Epithelial cell of proximal tubule (primary cell): ENCODE measurements at regions not wholly inside any gene's neighbourhood (a gene's known extent, or its start where the extent isn't known, plus 50 kb on each side); places are given as distances from the start of the nearest gene placed in this dataset.

Experiments
- DNase-seq: peaks from one replicate; pipeline ENCODE4 v3.0.0-alpha.2; 2011; ENCODE audit warnings: low read depth
- H3K4me3 ChIP-seq: 2 replicates; pipeline ENCODE4 v1.5.1; 2011; ENCODE audit warnings: low read depth, mild to moderate bottlenecking, low read length
- TF ChIP-seq, protein P1 (sequence below): conservative IDR thresholded peaks from 2 replicates; pipeline ENCODE4 v1.5.1; 2012; ENCODE audit warnings: low read depth, mild to moderate bottlenecking, low read length

DNA sequence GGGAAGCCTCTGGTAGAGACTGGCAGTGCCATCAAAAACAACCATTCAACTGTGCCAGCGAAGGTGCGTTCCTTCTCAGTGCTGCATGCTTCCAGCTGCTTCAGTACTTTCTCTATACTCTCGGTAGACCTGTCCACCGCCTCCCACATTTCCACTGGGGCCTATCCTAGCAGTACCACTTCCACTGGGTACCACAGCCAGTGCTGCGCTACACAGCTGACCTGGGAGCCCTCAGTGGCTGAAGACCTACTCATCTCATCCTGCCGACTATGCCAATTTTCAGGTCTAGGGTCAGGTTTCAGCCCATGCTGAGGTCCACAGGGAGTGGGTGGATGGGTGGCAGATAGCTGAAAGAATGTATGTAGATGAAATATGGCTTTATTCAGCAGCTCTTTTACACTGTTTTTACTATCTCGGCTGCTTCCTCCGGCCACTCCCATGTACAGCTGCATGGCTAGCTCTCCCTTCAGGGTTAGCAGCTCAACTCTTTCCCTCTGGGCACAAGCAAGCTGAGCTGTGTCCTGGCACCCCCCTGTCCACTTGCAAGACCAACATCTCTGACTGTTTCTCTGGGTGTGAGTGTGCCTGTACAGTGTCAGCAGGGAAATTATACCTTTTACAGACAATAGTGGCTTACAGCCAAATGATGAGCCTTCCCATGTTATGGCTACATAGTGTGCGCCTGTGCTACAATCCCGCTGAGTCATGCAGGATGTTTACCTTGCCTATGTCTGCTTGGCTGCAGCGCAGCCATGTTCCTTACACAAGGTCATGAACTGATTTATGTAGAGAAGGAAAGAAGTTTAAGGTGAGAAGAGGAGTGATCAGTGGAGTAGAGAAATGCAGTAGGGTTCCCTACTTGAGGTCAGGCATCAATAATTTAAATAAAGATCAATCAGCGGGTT lies 125.7 kb upstream of the DDHD1 start:
- TF ChIP-seq, protein P1, sequence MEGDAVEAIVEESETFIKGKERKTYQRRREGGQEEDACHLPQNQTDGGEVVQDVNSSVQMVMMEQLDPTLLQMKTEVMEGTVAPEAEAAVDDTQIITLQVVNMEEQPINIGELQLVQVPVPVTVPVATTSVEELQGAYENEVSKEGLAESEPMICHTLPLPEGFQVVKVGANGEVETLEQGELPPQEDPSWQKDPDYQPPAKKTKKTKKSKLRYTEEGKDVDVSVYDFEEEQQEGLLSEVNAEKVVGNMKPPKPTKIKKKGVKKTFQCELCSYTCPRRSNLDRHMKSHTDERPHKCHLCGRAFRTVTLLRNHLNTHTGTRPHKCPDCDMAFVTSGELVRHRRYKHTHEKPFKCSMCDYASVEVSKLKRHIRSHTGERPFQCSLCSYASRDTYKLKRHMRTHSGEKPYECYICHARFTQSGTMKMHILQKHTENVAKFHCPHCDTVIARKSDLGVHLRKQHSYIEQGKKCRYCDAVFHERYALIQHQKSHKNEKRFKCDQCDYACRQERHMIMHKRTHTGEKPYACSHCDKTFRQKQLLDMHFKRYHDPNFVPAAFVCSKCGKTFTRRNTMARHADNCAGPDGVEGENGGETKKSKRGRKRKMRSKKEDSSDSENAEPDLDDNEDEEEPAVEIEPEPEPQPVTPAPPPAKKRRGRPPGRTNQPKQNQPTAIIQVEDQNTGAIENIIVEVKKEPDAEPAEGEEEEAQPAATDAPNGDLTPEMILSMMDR, result no peak
- H3K4me3 ChIP-seq, result no peak overlapping the region
- DNase-seq, result no peak

- DNase-seq, result no peak
- TF ChIP-seq, protein P1, result no peak
- H3K4me3 ChIP-seq, result no peak overlapping the region
Observed at GRCh38 chr14:53273671-53274072, 120.5 kb upstream of the DDHD1 start.

DNA sequence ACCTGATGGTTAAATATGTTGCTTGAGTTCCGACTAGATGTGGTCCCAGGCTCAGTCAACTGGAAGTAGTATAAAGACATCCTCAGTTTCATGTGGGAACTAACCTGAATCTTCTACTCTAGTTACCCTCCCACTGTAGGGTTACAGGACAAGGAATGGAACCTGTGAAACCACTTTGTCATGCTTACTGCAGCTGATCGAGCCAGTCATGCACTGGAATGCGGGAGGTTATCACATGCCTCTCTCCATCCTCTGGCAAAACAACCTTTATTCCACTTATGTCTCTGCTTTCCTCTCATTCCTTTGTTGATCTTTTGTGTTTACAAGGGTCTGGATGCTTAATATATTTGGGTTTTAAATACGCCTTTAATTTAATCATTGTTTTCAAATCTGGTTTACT lies 111.9 kb upstream of the DDHD1 start:
- TF ChIP-seq, protein P1, result no peak
- H3K4me3 ChIP-seq, result no peak overlapping the region
- DNase-seq, result no peak

DNA sequence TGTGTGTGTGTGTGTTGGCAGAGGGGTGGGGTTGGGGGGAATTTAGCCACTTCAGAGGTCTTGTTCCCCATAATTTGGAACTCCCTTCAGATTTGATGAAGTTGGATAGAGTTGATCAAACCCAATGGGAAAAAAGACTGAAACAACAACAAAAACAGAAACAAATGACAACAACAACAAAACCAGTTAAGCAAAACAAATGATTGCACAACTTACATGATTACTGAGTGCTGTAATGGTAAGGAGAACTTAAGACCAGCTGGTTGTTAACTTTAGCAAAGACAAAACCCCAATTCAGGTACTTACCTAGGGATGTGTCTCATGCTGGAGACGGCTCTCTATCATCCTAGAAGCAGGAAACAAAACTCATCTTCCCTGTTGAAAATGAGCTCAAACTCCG lies 107.8 kb upstream of the DDHD1 start:
- H3K4me3 ChIP-seq, result no peak overlapping the region
- TF ChIP-seq, protein P1, result no peak

GRCh38 chr14:53260286-53260685 lies 107.2 kb upstream of the DDHD1 start:
- TF ChIP-seq, protein P1, result no peak
- DNase-seq, result no peak
- H3K4me3 ChIP-seq, result no peak overlapping the region

More for the DNA sequence above, 107.8 kb upstream of the DDHD1 start:
- no peak for DNase-seq

GRCh38 chr14:53252141-53252540 lies 99.0 kb upstream of the DDHD1 start:
- no peak overlapping the region for H3K4me3 ChIP-seq
- DNase-seq, result no peak
- TF ChIP-seq, protein P1, result no peak

- TF ChIP-seq, protein P1, result no peak
- DNase-seq, result no peak
- no peak overlapping the region for H3K4me3 ChIP-seq
Observed at GRCh38 chr14:53249059-53249458, 95.9 kb upstream of the DDHD1 start.
